Effector memory CD8-positive, alpha-beta T cell (primary cell): ENCODE measurements at regions not wholly inside any gene's neighbourhood (a gene's known extent, or its start where the extent isn't known, plus 50 kb on each side); places are given as distances from the start of the nearest gene placed in this dataset.

ENCODE experiments used
- ATAC-seq: fragments of 150-1000 bp; cut with Tn5 transposase; replicated peaks from 2 replicates; pipeline ENCODE4 v1.10.0; 2021; ENCODE audit warnings: mild to moderate bottlenecking, moderate library complexity
- DNase-seq, 3 experiments: peaks; one replicate each; pipeline ENCODE4 v3.0.0; 2021
- H3K27ac Mint-ChIP-seq, 2 donors: one replicate each; pipeline ENCODE4 v1.8.0; 2022; ENCODE audit warnings: mild to moderate bottlenecking in 2 of 2, mixed read lengths in 2 of 2, moderate library complexity in 2 of 2
- H3K27me3 Mint-ChIP-seq, 2 donors: one replicate each; pipeline ENCODE4 v1.8.0; 2022; ENCODE audit warnings: mixed read lengths in 2 of 2
- H3K36me3 Mint-ChIP-seq: one replicate; pipeline ENCODE4 v1.8.0; 2022; ENCODE audit warnings: mild to moderate bottlenecking, moderate library complexity, mixed read lengths; ENCODE audit not compliant: insufficient read depth
- H3K4me1 Mint-ChIP-seq, 2 donors: one replicate each; pipeline ENCODE4 v1.8.0; 2022; ENCODE audit warnings: low read depth in 2 of 2, mixed read lengths in 2 of 2
- H3K4me3 Mint-ChIP-seq, 2 donors: one replicate each; pipeline ENCODE4 v1.8.0; 2022; ENCODE audit warnings: mild to moderate bottlenecking in 2 of 2, mixed read lengths in 2 of 2, moderate library complexity in 2 of 2
- H3K9me3 Mint-ChIP-seq, 2 donors: one replicate each; pipeline ENCODE4 v1.8.0; 2022; ENCODE audit warnings: mixed read lengths in 2 of 2

- H3K27ac Mint-ChIP-seq = no peak overlapping the region
- ATAC-seq (no peak), DNase-seq (no peak)
- no peak overlapping the region for H3K4me3 Mint-ChIP-seq
- H3K9me3 Mint-ChIP-seq = peaks cover 0 to 8% of the 10 kb centered on the region in 2 donors
- no peaks in the 10 kb centered on the region for H3K4me1 Mint-ChIP-seq
- peaks cover 17 to 73% of the 10 kb centered on the region in 2 donors for H3K27me3 Mint-ChIP-seq
- no peaks in the 10 kb centered on the region for H3K36me3 Mint-ChIP-seq
Observed at GRCh38 chr19:28913626-28914025, 299.3 kb downstream of the UQCRFS1 start.

DNA sequence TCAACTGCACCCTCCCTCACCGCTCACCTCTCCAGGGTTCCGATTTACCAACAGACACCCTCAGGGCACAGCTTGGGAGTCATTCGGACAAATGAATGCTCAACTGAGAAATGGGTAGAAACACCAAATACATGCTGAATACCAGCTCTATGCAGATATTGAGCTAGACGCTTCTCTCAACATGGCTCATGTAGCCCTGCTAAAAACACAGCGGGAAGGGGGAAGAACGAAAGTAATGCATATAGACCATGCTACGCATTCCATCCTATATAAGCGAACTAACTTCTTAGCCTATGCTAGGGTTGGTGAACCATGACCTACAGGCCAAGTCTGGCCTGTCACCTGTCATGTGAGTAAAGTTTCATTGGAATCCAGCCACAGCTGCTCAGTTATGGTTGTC lies 304.0 kb downstream of the UQCRFS1 start:
- no peaks in the 10 kb centered on the region for H3K36me3 Mint-ChIP-seq

DNA sequence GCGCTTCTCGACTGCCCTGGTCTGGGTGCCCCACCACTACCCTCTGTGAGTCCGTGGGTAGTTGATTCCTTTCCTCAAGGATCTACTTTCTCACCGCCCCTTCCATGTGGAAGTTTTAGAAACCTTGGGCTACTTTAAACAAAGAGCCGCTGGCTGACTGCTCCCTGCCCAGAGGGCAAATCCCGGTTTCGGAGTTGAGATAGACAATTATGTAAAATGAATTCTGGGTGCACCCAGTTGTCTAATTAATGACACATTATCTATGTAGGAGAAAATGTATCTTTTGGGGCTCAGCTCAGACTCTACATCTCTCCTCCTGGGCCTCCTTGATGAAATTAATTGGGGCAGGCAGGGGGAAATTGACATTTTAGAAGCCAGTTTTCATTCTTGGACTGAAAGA lies 305.4 kb downstream of the UQCRFS1 start:
- Mint-ChIP-seq H3K4me3 (no peak overlapping the region), H3K9me3 (peaks cover 0 to 8% of the 10 kb centered on the region in 2 donors), H3K27ac (no peak overlapping the region), H3K27me3 (peaks cover 16 to 32% of the 10 kb centered on the region in 2 donors), H3K4me1 (no peaks in the 10 kb centered on the region), H3K36me3 (no peaks in the 10 kb centered on the region)
- DNase-seq (no peak), ATAC-seq (no peak)

More for the DNA sequence above, 304.0 kb downstream of the UQCRFS1 start:
- peaks cover 24 to 41% of the 10 kb centered on the region in 2 donors for H3K27me3 Mint-ChIP-seq
- no peak overlapping the region for H3K4me3 Mint-ChIP-seq
- no peaks in the 10 kb centered on the region for H3K4me1 Mint-ChIP-seq
- ATAC-seq (no peak), DNase-seq (no peak)
- H3K9me3 Mint-ChIP-seq = peaks cover 0 to 8% of the 10 kb centered on the region in 2 donors
- H3K27ac Mint-ChIP-seq = no peak overlapping the region

- peaks cover 7 to 17% of the 10 kb centered on the region in 2 donors for H3K27me3 Mint-ChIP-seq
- no peaks in the 10 kb centered on the region for H3K36me3 Mint-ChIP-seq
- no peak for DNase-seq
- H3K27ac Mint-ChIP-seq = no peak overlapping the region
- ATAC-seq = no peak
- no peaks in the 10 kb centered on the region for H3K9me3 Mint-ChIP-seq
- no peaks in the 10 kb centered on the region for H3K4me1 Mint-ChIP-seq
- no peak overlapping the region for H3K4me3 Mint-ChIP-seq
Observed at GRCh38 chr19:28905996-28906395, 307.0 kb downstream of the UQCRFS1 start.

DNA sequence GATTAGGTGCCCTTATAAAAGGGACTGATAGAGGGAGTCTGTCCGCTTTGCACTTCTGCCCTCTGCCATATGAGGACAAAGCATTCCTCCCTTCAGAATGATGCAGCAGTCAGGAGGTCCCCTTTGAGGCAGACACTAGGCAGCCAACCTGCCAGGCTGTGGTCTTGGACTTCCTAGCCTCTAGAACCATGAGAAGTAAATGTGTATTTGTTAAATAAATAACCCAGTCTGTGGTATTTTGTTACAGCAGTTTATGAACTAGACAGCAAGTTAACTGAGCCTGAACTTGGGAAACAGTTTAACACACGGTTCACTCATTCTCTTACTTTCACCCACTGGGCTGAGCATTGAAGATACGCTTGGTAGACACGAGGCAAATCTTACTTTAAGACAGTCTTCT lies 313.2 kb downstream of the UQCRFS1 start:
- no peaks in the 10 kb centered on the region for H3K36me3 Mint-ChIP-seq
- ATAC-seq (no peak), DNase-seq (no peak)
- no peak overlapping the region for H3K4me3 Mint-ChIP-seq
- no peak overlapping the region for H3K27ac Mint-ChIP-seq
- peaks cover 0 to 28% of the 10 kb centered on the region in 2 donors for H3K27me3 Mint-ChIP-seq
- H3K4me1 Mint-ChIP-seq = no peaks in the 10 kb centered on the region
- H3K9me3 Mint-ChIP-seq = peaks cover 0 to 6% of the 10 kb centered on the region in 2 donors

DNA sequence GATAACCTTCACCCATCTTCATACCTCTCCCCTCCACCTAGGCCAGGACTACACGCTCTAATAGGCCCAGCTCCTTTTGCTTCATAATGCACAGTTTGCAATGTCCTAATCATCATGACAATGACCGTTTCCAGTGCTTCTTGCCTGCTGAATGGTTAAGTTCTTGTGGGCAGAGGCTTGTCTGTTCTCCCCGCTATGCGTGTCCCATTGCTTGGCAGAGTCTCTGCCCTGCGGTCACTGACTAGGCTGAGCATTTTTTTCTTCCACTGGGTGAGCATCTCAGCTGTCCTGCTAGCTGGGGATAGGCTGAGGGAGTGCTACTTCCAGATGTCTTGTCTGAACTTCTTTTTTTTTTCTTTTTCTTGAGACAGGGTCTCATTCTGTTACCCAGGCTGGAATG lies 314.7 kb downstream of the UQCRFS1 start:
- Mint-ChIP-seq H3K4me1 (no peaks in the 10 kb centered on the region), H3K9me3 (peaks cover 0 to 6% of the 10 kb centered on the region in 2 donors), H3K27me3 (peaks cover 0 to 28% of the 10 kb centered on the region in 2 donors), H3K27ac (no peak overlapping the region), H3K36me3 (no peaks in the 10 kb centered on the region), H3K4me3 (no peak overlapping the region)
- DNase-seq (no peak), ATAC-seq (no peak)

DNA sequence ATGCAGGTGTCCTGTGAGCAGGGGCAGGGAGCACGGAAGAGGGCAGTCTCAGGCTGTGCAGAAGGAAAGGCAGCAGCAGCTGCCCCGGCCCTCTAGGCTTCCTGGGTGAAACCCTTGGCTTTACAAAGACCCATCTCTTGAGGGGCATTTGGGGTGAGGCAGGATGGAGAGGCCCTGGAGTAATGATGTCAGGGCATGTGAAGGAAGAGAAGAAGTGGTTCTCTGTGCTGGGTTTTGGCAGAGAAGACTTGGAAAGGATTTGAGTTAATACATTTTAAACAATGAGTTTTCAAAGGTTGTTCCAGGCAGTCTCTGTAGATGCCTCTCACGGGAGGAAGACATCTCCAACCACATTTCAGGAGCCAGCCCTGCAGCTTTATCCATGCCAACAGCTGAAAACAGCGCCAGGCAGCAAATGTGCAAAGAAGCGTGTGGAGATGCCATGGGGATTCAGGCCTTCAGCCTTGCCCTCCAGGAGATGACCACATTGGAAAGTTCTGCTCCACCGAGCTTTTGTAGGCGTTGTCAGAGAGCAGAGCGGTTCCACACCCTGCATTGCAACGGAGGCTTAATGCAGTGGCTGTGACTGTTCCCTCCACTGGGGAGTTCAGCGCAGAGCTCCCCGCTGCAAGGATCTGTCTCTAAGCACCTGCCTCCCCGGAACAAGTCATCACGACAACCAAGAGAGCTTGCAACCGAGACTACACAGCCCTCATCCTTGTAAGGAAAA lies 322.8 kb downstream of the UQCRFS1 start:
- H3K4me3 Mint-ChIP-seq = no peak overlapping the region
- no peaks in the 10 kb centered on the region for H3K4me1 Mint-ChIP-seq
- ATAC-seq (no peak), DNase-seq (no peak)
- no peaks in the 10 kb centered on the region for H3K36me3 Mint-ChIP-seq
- no peaks in the 10 kb centered on the region for H3K9me3 Mint-ChIP-seq
- H3K27me3 Mint-ChIP-seq = peaks cover 18 to 21% of the 10 kb centered on the region in 2 donors
- no peak overlapping the region for H3K27ac Mint-ChIP-seq

GRCh38 chr19:28887920-28888618 lies 324.9 kb downstream of the UQCRFS1 start:
- H3K36me3 Mint-ChIP-seq = no peaks in the 10 kb centered on the region
- H3K9me3 Mint-ChIP-seq = no peaks in the 10 kb centered on the region
- H3K4me3 Mint-ChIP-seq = no peak overlapping the region
- DNase-seq (no peak), ATAC-seq (no peak)
- no peak overlapping the region for H3K27ac Mint-ChIP-seq
- H3K27me3 Mint-ChIP-seq = peaks cover 21 to 36% of the 10 kb centered on the region in 2 donors
- no peaks in the 10 kb centered on the region for H3K4me1 Mint-ChIP-seq

DNA sequence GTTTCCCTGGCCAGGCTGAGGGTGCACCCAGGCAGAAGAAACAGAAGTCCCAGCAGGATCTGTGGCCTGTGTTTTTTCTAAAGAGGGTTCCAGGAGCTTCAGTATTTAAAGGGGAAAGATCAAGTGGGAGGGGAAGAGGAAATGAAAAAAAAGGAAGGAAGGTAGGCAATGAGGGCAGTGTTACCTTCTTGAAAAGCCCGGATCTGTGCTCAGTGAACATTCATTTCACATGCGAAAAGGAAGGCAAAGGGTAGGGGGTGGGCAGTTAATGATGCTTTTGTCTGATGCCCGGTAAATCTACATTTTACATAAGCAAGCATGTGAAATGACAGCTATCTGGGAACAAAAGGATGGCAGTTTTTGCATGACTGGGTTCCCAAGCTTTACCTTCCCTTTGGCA lies 326.2 kb downstream of the UQCRFS1 start:
- Mint-ChIP-seq H3K36me3 (no peaks in the 10 kb centered on the region), H3K4me1 (no peaks in the 10 kb centered on the region), H3K9me3 (no peaks in the 10 kb centered on the region), H3K27me3 (peaks cover 21 to 36% of the 10 kb centered on the region in 2 donors), H3K4me3 (no peak overlapping the region), H3K27ac (no peak overlapping the region)
- no peak for ATAC-seq
- DNase-seq = no peak

DNA sequence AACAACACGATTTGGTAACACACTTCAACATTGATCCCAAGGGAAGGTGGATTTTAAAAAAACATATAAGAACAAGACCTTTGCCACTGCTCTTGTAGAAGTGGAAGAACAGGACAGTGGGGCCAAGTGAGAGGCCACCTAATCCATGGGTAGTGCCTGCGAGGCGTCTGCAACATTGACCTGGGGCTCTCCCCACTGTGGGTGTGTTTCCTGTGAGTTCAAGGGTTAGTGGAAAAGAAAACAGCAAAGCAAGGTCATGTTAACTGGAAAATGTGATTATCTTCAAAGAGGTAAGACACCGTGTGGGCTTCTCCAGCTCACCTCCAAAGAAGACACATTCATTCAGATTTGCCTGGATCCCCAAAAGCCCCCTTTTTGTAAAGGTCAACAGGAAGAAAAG lies 327.0 kb downstream of the UQCRFS1 start:
- Mint-ChIP-seq H3K4me1 (no peaks in the 10 kb centered on the region), H3K9me3 (no peaks in the 10 kb centered on the region), H3K27ac (no peak overlapping the region), H3K27me3 (peaks cover 21 to 36% of the 10 kb centered on the region in 2 donors), H3K4me3 (no peak overlapping the region), H3K36me3 (no peaks in the 10 kb centered on the region)
- ATAC-seq = no peak
- no peak for DNase-seq

DNA sequence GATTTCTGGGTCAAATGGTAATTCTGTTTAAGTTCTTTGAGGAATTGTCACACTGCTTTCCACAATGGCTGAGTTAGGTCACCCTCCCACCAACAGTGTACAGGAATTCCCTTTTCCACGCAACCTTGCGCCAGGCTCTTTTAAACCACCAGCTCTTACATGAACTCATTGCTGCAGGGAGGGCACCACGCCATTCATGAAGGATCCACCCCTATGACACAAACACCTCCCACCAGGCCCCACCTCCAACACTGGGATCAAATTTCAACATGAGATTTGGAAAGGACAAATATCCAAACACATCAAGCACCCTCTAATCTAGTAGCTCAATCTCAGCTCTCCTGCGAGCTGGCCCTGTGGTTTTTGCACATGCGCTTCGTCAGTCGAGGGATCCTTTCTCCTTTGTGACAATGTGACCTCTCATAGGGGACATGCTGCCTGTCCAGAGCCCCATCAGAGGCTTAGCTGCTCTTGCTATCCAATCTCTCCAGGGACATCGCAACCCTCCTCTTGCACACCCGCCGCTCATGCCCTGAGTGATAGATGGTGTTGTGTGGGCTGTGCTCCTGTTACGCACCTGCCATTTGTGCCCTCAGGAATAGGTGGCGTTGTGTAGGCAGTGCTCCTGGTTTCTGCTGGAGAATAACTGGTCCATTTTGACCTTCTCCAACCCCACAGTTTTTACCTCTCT lies 328.0 kb downstream of the UQCRFS1 start:
- Mint-ChIP-seq H3K4me1 (no peaks in the 10 kb centered on the region), H3K27me3 (peaks cover 20 to 36% of the 10 kb centered on the region in 2 donors), H3K27ac (no peak overlapping the region), H3K36me3 (no peaks in the 10 kb centered on the region), H3K9me3 (no peaks in the 10 kb centered on the region), H3K4me3 (no peak overlapping the region)
- DNase-seq (no peak), ATAC-seq (no peak)

DNA sequence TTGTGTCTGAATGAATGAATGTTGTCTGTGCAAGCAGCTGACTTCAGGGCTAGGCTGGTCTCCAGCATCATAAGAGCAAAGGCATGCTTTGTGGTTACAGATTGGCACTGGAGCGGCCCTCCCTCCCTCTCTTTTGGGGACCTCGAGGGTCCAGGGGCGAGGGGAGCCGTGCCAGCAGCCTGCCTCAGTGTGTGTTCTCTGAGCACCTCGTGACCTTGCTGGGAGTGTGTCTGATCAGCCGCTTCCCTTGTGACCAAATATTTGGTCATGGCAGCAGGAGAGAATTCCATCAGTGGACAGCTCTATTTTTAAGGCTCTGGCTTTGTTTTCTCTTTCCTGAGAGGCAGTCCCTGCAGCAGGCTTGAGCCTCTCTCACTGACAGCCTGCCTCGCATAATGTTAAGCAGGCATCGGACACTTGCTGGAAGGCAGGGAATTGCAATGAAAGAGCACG lies 329.7 kb downstream of the UQCRFS1 start:
- Mint-ChIP-seq H3K27me3 (peaks cover 7 to 27% of the 10 kb centered on the region in 2 donors), H3K9me3 (no peaks in the 10 kb centered on the region), H3K27ac (no peak overlapping the region), H3K36me3 (no peaks in the 10 kb centered on the region), H3K4me3 (no peak overlapping the region), H3K4me1 (no peaks in the 10 kb centered on the region)
- DNase-seq (no peak), ATAC-seq (no peak)

GRCh38 chr19:28882818-28883217 lies 330.1 kb downstream of the UQCRFS1 start:
- Mint-ChIP-seq H3K9me3 (no peaks in the 10 kb centered on the region), H3K4me1 (no peaks in the 10 kb centered on the region), H3K4me3 (no peak overlapping the region), H3K27ac (no peak overlapping the region), H3K36me3 (no peaks in the 10 kb centered on the region), H3K27me3 (peaks cover 7 to 27% of the 10 kb centered on the region in 2 donors)
- DNase-seq (no peak), ATAC-seq (no peak)
